SK-N-SH treated with all-trans-retinoic acid at 6 μM for 48 hours (cell line): ENCODE measurements at regions not wholly inside any gene's neighbourhood (a gene's known extent, or its start where the extent isn't known, plus 50 kb on each side); places are given as distances from the start of the nearest gene placed in this dataset.

ENCODE experiments used
- ARNTL ChIP-seq: fragments of 450-650 bp; formaldehyde crosslinking; IDR thresholded peaks from 2 replicates; pipeline ENCODE4 v1.5.0; 2020; ENCODE audit warnings: low read depth, mild to moderate bottlenecking, moderate library complexity, borderline replicate concordance
- CSRNP3 ChIP-seq: fragments of 250-450 bp; sonication (Bioruptor Pico); IDR thresholded peaks from 2 replicates; pipeline ENCODE4 v1.5.1; 2021; ENCODE audit warnings: mild to moderate bottlenecking, moderate library complexity
- GLIS3 ChIP-seq: fragments of 250-450 bp; sonication (Bioruptor Pico); IDR thresholded peaks from 2 replicates; pipeline ENCODE4 v1.5.0; 2020; ENCODE audit warnings: mild to moderate bottlenecking, moderate library complexity
- PATZ1 ChIP-seq: fragments of 250-450 bp; sonication (Bioruptor Pico); IDR thresholded peaks from 2 replicates; pipeline ENCODE4 v1.8.0; 2020; ENCODE audit warnings: mild to moderate bottlenecking, moderate library complexity, borderline replicate concordance
- POU6F1 ChIP-seq: fragments of 250-450 bp; sonication (Bioruptor Pico); IDR thresholded peaks from 2 replicates; pipeline ENCODE4 v1.8.0; 2021; ENCODE audit warnings: low read depth, mild to moderate bottlenecking, moderate library complexity, borderline replicate concordance
- SNAI2 ChIP-seq: fragments of 250-450 bp; sonication (Bioruptor Pico); IDR thresholded peaks from 2 replicates; pipeline ENCODE4 v1.5.0; 2020; ENCODE audit warnings: mild to moderate bottlenecking, moderate library complexity
- ZFP3 ChIP-seq: fragments of 250-450 bp; sonication (Bioruptor Pico); IDR thresholded peaks from 2 replicates; pipeline ENCODE4 v1.5.0; 2020; ENCODE audit warnings: mild to moderate bottlenecking, moderate library complexity
- ZNF8 ChIP-seq: fragments of 450-650 bp; formaldehyde crosslinking; IDR thresholded peaks from 2 replicates; pipeline ENCODE4 v1.5.0; 2020; ENCODE audit warnings: mild to moderate bottlenecking, moderate library complexity

- TF ChIP-seq GLIS3 (CRISPR knock-in tag) (no peak), PATZ1 (CRISPR knock-in tag) (no peak), SNAI2 (CRISPR knock-in tag) (no peak), ZNF8 (CRISPR knock-in tag) (no peak), POU6F1 (CRISPR knock-in tag) (no peak), ZFP3 (no peak), ARNTL (CRISPR knock-in tag) (no peak), CSRNP3 (CRISPR knock-in tag) (no peak)
These were observed 143.1 kb upstream of the COPS8 start for GRCh38 chr2:236942554-236942953.
